Loucy (cell line): ENCODE measurements at regions not wholly inside any gene's neighbourhood (a gene's known extent, or its start where the extent isn't known, plus 50 kb on each side); places are given as distances from the start of the nearest gene placed in this dataset.

Source experiments
- H2AFZ ChIP-seq: fragments of 200-600 bp; sonication (generic); 2 replicates; pipeline ENCODE4 v1.6.0; 2016; ENCODE audit warnings: antibody characterized with exemption, mild to moderate bottlenecking, low read length, moderate library complexity
- H3F3A ChIP-seq: fragments of 200-600 bp; 2 replicates; pipeline ENCODE4 v1.6.0; 2016; ENCODE audit warnings: antibody characterized with exemption, low read depth, mild to moderate bottlenecking
- H3K27me3 ChIP-seq: fragments of 200-600 bp; sonication (generic); 2 replicates; pipeline ENCODE4 v1.6.1; 2014; ENCODE audit warnings: low read length, mild to moderate bottlenecking; ENCODE audit not compliant: insufficient read depth, poor library complexity, severe bottlenecking
- H3K36me3 ChIP-seq: fragments of 200-600 bp; sonication (generic); 2 replicates; pipeline ENCODE4 v1.6.1; 2016; ENCODE audit warnings: low read length; ENCODE audit not compliant: insufficient read depth
- H3K4me1 ChIP-seq: fragments of 200-600 bp; sonication (generic); 2 replicates; pipeline ENCODE4 v1.5.1; 2014; ENCODE audit warnings: low read length, mild to moderate bottlenecking; ENCODE audit not compliant: insufficient read depth, poor library complexity, severe bottlenecking
- H3K4me2 ChIP-seq: fragments of 200-600 bp; sonication (generic); 2 replicates; pipeline ENCODE4 v1.6.0; 2014; ENCODE audit warnings: antibody characterized with exemption, low read length, low read depth, mild to moderate bottlenecking; ENCODE audit not compliant: poor library complexity, severe bottlenecking
- H3K4me3 ChIP-seq: fragments of 200-600 bp; sonication (generic); 2 replicates; pipeline ENCODE4 v1.5.1; 2014; ENCODE audit warnings: low read length, mild to moderate bottlenecking, mixed read lengths; ENCODE audit not compliant: poor library complexity, severe bottlenecking
- H3K79me2 ChIP-seq: fragments of 200-600 bp; sonication (generic); 2 replicates; pipeline ENCODE4 v1.6.1; 2014; ENCODE audit warnings: low read length; ENCODE audit not compliant: insufficient read depth
- H3K9ac ChIP-seq: fragments of 200-600 bp; sonication (generic); 2 replicates; pipeline ENCODE4 v1.6.0; 2014; ENCODE audit warnings: mild to moderate bottlenecking, low read depth, low read length, moderate library complexity; ENCODE audit not compliant: poor library complexity, severe bottlenecking
- H3K9me2 ChIP-seq: fragments of 200-600 bp; sonication (generic); replicated peaks from 2 replicates; pipeline ENCODE4 v1.6.1; 2016; ENCODE audit warnings: low read depth, low read length, mixed read lengths
- H3K9me3 ChIP-seq: fragments of 200-600 bp; sonication (generic); 2 replicates; pipeline ENCODE4 v1.6.1; 2014; ENCODE audit warnings: mild to moderate bottlenecking, antibody characterized with exemption, low read length, low read depth; ENCODE audit not compliant: insufficient read depth
- H4K20me1 ChIP-seq: fragments of 200-600 bp; sonication (generic); 2 replicates; pipeline ENCODE4 v1.6.0; 2014; ENCODE audit warnings: antibody characterized with exemption, low read length, mild to moderate bottlenecking; ENCODE audit not compliant: insufficient read depth, poor library complexity, severe bottlenecking
- EZH2phosphoT487 ChIP-seq: fragments of 200-600 bp; IDR thresholded peaks from 2 replicates; pipeline ENCODE4 v1.6.1; 2018; ENCODE audit warnings: antibody characterized with exemption, mild to moderate bottlenecking, moderate library complexity, borderline replicate concordance
- TF ChIP-seq, protein P1 (sequence below): fragments of 200-600 bp; sonication (generic); conservative IDR thresholded peaks from 2 replicates; pipeline ENCODE4 v1.5.1; 2014; ENCODE audit warnings: mild to moderate bottlenecking, antibody characterized with exemption, low read length

- Histone ChIP-seq H3F3A (no peaks in the 10 kb centered on the region), H3K36me3 (no peaks in the 10 kb centered on the region), H3K4me2 (no peak overlapping the region), H4K20me1 (no peaks in the 10 kb centered on the region), H3K9me3 (no peaks in the 10 kb centered on the region), H3K9me2 (no peaks in the 10 kb centered on the region), H3K79me2 (no peaks in the 10 kb centered on the region), H3K4me1 (no peaks in the 10 kb centered on the region), H3K27me3 (no peaks in the 10 kb centered on the region), H3K4me3 (no peak overlapping the region), H2AFZ (no peak overlapping the region), H3K9ac (no peak overlapping the region)
- TF ChIP-seq, protein P1, sequence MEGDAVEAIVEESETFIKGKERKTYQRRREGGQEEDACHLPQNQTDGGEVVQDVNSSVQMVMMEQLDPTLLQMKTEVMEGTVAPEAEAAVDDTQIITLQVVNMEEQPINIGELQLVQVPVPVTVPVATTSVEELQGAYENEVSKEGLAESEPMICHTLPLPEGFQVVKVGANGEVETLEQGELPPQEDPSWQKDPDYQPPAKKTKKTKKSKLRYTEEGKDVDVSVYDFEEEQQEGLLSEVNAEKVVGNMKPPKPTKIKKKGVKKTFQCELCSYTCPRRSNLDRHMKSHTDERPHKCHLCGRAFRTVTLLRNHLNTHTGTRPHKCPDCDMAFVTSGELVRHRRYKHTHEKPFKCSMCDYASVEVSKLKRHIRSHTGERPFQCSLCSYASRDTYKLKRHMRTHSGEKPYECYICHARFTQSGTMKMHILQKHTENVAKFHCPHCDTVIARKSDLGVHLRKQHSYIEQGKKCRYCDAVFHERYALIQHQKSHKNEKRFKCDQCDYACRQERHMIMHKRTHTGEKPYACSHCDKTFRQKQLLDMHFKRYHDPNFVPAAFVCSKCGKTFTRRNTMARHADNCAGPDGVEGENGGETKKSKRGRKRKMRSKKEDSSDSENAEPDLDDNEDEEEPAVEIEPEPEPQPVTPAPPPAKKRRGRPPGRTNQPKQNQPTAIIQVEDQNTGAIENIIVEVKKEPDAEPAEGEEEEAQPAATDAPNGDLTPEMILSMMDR = no peak
- TF ChIP-seq EZH2phosphoT487 = no peak
These were observed 507.8 kb upstream of the NMUR2 start for GRCh38 chr5:152912924-152913323.

- H3K27me3 ChIP-seq = no peaks in the 10 kb centered on the region
- TF ChIP-seq, protein P1 = no peak
- no peaks in the 10 kb centered on the region for H4K20me1 ChIP-seq
- no peaks in the 10 kb centered on the region for H3K79me2 ChIP-seq
- no peaks in the 10 kb centered on the region for H3K36me3 ChIP-seq
- no peaks in the 10 kb centered on the region for H3F3A ChIP-seq
- no peak overlapping the region for H2AFZ ChIP-seq
- H3K9ac ChIP-seq = no peak overlapping the region
- H3K9me3 ChIP-seq = no peaks in the 10 kb centered on the region
- H3K4me2 ChIP-seq = no peak overlapping the region
- H3K9me2 ChIP-seq = no peaks in the 10 kb centered on the region
- H3K4me1 ChIP-seq = no peaks in the 10 kb centered on the region
- H3K4me3 ChIP-seq = no peak overlapping the region
These were observed 527.5 kb upstream of the NMUR2 start for GRCh38 chr5:152932621-152933020.

- Histone ChIP-seq H3K9me2 (no peaks in the 10 kb centered on the region), H3K4me1 (no peaks in the 10 kb centered on the region), H3K79me2 (no peaks in the 10 kb centered on the region), H4K20me1 (no peaks in the 10 kb centered on the region), H2AFZ (no peak overlapping the region), H3K27me3 (no peaks in the 10 kb centered on the region), H3K9me3 (no peaks in the 10 kb centered on the region), H3K4me2 (no peak overlapping the region), H3K36me3 (no peaks in the 10 kb centered on the region), H3K4me3 (no peak overlapping the region), H3K9ac (no peak overlapping the region), H3F3A (no peaks in the 10 kb centered on the region)
- TF ChIP-seq, protein P1 = no peak
- TF ChIP-seq EZH2phosphoT487 = no peak
These were observed 528.0 kb upstream of the NMUR2 start for GRCh38 chr5:152933056-152933455.
